ENCODE measurements at regions not wholly inside any gene's neighbourhood (a gene's known extent, or its start where the extent isn't known, plus 50 kb on each side); places are given as distances from the start of the nearest gene placed in this dataset.
"Not testable (repeated sequence)": the region's sequence is repeated elsewhere in the genome, so short reads cannot be mapped to it uniquely, and the experiment has no call there.

DNA sequence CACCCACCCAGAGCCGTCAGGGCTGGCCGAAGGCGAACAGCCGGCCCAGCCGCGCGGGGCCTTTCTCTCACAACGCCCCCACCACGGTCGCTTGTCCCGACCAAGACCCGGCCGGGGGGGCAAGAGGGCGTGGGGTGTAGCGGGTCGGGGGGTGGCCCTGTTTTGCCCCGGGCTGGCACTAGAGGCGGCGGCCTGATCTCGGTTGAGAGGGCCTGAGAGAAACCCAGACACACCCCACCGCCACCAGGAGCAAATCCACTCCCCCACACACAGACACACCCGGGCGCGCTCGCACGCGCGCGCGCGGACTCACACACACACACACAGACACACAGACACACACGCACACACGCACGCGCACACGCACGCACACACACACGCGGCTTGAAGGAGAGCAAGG, 97.8 kb upstream of the RHOU start:
- not testable (repeated sequence) for TF ChIP-seq POLR2A (IDR thresholded peaks at IDR 0.05)
- TF ChIP-seq, protein P1, sequence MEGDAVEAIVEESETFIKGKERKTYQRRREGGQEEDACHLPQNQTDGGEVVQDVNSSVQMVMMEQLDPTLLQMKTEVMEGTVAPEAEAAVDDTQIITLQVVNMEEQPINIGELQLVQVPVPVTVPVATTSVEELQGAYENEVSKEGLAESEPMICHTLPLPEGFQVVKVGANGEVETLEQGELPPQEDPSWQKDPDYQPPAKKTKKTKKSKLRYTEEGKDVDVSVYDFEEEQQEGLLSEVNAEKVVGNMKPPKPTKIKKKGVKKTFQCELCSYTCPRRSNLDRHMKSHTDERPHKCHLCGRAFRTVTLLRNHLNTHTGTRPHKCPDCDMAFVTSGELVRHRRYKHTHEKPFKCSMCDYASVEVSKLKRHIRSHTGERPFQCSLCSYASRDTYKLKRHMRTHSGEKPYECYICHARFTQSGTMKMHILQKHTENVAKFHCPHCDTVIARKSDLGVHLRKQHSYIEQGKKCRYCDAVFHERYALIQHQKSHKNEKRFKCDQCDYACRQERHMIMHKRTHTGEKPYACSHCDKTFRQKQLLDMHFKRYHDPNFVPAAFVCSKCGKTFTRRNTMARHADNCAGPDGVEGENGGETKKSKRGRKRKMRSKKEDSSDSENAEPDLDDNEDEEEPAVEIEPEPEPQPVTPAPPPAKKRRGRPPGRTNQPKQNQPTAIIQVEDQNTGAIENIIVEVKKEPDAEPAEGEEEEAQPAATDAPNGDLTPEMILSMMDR (IDR thresholded peaks at IDR 0.05), result not testable (repeated sequence)
